Esophagus squamous epithelium (tissue), 4 donors: ENCODE measurements at regions not wholly inside any gene's neighbourhood (a gene's known extent, or its start where the extent isn't known, plus 50 kb on each side); places are given as distances from the start of the nearest gene placed in this dataset.

Source experiments
- POLR2A ChIP-seq, 4 donors: fragments of 450-650 bp; IDR thresholded peaks; one replicate each; pipeline ENCODE4 v1.6.1; 2017; ENCODE audit warnings: antibody characterized with exemption in 4 of 4, mild to moderate bottlenecking in 4 of 4, moderate library complexity in 3 of 4
- TF ChIP-seq, protein P1 (sequence below), 6 experiments: fragments of 450-650 bp in 4 of 6; fragments of 200-600 bp in 2 of 6; sonication (generic) in 2 of 6; IDR thresholded peaks; one replicate each; pipeline ENCODE4 v1.5.1; 2016 to 2019; ENCODE audit warnings: antibody characterized with exemption in 6 of 6, mild to moderate bottlenecking in 4 of 6, moderate library complexity in 4 of 6

DNA sequence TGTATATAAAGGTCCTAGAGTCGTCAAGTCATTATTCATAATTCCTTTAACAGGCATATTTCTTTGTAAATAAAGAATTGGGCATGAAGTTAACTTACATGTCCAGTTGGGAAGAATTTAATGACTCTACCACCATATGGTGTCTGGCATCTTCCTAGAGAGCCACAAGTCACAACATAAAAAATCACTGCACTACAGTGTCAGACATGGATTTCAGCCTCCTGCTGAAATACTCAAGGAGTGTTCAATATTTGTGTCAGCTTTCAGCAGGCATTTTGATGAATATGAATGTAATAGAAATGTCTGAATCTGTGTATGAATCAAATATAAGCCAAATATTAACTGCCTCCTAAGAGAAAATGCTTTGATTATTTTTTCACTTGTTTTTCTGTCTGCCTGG lies 91.9 kb upstream of the TMPRSS15 start:
- TF ChIP-seq, protein P1, sequence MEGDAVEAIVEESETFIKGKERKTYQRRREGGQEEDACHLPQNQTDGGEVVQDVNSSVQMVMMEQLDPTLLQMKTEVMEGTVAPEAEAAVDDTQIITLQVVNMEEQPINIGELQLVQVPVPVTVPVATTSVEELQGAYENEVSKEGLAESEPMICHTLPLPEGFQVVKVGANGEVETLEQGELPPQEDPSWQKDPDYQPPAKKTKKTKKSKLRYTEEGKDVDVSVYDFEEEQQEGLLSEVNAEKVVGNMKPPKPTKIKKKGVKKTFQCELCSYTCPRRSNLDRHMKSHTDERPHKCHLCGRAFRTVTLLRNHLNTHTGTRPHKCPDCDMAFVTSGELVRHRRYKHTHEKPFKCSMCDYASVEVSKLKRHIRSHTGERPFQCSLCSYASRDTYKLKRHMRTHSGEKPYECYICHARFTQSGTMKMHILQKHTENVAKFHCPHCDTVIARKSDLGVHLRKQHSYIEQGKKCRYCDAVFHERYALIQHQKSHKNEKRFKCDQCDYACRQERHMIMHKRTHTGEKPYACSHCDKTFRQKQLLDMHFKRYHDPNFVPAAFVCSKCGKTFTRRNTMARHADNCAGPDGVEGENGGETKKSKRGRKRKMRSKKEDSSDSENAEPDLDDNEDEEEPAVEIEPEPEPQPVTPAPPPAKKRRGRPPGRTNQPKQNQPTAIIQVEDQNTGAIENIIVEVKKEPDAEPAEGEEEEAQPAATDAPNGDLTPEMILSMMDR (IDR thresholded peaks at IDR 0.05) = no peak
- no peak for TF ChIP-seq POLR2A (IDR thresholded peaks at IDR 0.05)
